HUES6 (cell line): ENCODE measurements at regions not wholly inside any gene's neighbourhood (a gene's known extent, or its start where the extent isn't known, plus 50 kb on each side); places are given as distances from the start of the nearest gene placed in this dataset.
"Not testable (repeated sequence)": the region's sequence is repeated elsewhere in the genome, so short reads cannot be mapped to it uniquely, and the experiment has no call there.

Experiments
- H3K27ac ChIP-seq: 2 replicates; pipeline ENCODE4 v1.7.0; 2013; ENCODE audit warnings: low read depth, mild to moderate bottlenecking, low read length, inconsistent platforms
- H3K27me3 ChIP-seq: 2 replicates; pipeline ENCODE4 v1.6.1; 2013; ENCODE audit warnings: low read length; ENCODE audit not compliant: control insufficient read depth, insufficient read depth
- H3K36me3 ChIP-seq: 2 replicates; pipeline ENCODE4 v1.6.1; 2013; ENCODE audit warnings: low read length; ENCODE audit not compliant: control insufficient read depth, insufficient read depth
- H3K4me1 ChIP-seq: 2 replicates; pipeline ENCODE4 v1.6.1; 2013; ENCODE audit warnings: low read length; ENCODE audit not compliant: control insufficient read depth, insufficient read depth
- H3K4me3 ChIP-seq: 2 replicates; pipeline ENCODE4 v1.5.1; 2013; ENCODE audit warnings: low read depth, low read length
- H3K9ac ChIP-seq: one replicate; pipeline ENCODE4 v1.6.1; 2013; ENCODE audit warnings: mild to moderate bottlenecking, low read length
- H3K9me3 ChIP-seq: 2 replicates; pipeline ENCODE4 v1.6.1; 2013; ENCODE audit warnings: low read depth, low read length; ENCODE audit not compliant: control insufficient read depth, insufficient read depth

DNA sequence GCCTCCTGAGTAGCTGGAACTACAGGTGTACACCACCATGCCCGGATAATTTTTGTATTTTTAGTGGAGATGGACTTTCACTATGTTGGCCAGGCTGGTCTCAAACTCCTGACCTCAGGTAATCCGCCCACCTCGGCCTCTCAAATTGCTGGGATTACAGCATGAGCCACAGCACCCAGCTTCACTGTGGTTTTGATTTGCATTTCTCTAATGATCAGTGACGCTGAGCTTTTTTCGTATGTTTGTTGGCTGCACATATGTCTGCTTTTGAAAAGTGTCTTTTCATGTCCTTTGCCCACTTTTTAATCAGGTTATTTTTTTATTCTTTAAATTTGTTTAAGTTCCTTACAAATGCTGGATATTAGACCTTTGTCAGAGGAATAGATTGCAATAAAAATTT, 696.0 kb downstream of the ZBBX start:
- H3K9ac ChIP-seq, H3K36me3 ChIP-seq, H3K27ac ChIP-seq, H3K9me3 ChIP-seq, H3K4me3 ChIP-seq, H3K27me3 ChIP-seq, H3K4me1 ChIP-seq: not testable (repeated sequence)

DNA sequence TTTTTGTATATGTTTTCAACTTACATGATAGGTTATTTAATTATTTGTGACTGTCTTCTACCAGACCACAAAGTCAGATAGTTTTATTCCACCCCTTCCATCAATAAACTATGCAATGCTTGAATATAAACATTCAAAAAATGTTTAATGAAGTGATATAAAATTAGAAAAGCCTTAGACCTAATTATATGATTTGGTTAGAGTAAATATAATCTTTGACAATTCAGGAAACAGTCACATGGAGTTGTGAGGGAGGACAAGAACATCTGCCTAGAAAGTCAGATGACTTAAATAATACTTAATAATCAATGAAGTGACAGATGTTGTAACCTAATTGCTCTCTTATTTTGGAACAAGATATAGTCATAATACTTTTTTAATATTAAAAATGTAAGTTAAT, 710.3 kb downstream of the ZBBX start:
- Histone ChIP-seq H3K9ac (no peak overlapping the region), H3K27me3 (no peaks in the 10 kb centered on the region), H3K36me3 (no peaks in the 10 kb centered on the region), H3K4me3 (no peak overlapping the region), H3K9me3 (no peaks in the 10 kb centered on the region), H3K27ac (no peak overlapping the region), H3K4me1 (no peaks in the 10 kb centered on the region)

DNA sequence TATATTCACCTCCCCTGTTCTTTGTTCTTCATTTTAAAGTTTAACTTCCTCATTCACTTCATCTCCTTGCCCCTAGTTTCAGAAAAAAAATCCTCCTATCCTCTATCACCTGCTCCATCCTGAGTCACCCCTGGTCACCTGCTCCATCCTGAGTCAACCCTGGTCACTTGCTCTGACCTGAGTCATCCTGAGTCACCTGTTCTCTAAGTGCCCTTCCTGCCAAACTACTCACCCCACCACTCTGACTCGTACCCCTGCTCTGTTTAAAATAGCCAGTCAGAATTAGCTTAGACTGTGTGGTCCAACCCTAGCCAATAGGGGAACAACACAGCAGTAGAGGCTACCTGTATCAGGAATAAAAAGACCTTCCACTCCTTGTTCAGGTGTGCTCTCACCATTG, 716.9 kb downstream of the ZBBX start:
- no peaks in the 10 kb centered on the region for H3K27me3 ChIP-seq
- no peaks in the 10 kb centered on the region for H3K36me3 ChIP-seq
- H3K27ac ChIP-seq = no peak overlapping the region
- no peak overlapping the region for H3K9ac ChIP-seq
- H3K4me1 ChIP-seq = no peaks in the 10 kb centered on the region
- H3K4me3 ChIP-seq = no peak overlapping the region
- 0 out of 2 replicates have a peak, but pooled peaks cover 2% of the 10 kb centered on the region for H3K9me3 ChIP-seq

DNA sequence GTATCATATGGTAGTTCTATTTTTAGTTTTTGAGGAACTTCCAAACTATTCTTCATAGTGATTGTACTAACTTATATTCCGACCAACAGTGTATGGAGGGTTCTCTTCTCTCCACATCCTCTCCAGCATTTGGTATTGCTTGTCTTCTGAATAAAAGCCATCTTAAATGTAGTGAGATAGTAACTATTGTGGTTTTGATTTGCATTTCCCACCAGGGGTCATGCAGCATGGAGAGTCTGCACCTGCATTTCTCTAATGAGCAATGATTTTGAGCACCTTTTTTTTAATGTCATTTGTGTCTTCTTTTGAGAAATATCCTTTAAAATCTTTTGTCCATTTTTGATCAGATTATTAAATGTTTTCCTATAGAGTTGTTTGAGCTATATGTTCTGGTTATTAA, 718.5 kb downstream of the ZBBX start:
- H3K4me1 ChIP-seq = no peaks in the 10 kb centered on the region
- H3K27me3 ChIP-seq = no peaks in the 10 kb centered on the region
- H3K4me3 ChIP-seq = no peak overlapping the region
- no peaks in the 10 kb centered on the region for H3K36me3 ChIP-seq
- H3K27ac ChIP-seq = no peak overlapping the region
- H3K9me3 ChIP-seq = 0 out of 2 replicates have a peak, but pooled peaks cover 2% of the 10 kb centered on the region
- no peak overlapping the region for H3K9ac ChIP-seq

DNA sequence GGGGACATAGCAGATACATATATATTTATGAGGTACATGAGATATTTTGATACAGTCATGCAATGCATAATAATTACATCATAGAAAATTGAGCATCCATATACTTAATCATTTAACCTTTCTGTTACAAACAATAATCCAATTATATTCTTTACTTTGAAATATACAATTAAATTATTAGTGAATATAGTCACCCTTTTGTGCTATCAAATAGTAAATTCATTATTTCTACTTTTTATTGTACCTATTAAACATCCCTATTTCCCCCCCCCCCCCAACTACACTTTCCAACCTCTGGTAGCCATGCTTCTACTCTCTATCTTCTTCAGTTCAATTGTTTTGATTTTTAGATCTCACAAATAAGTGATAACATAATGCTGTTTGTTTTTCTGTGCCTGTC, 719.1 kb downstream of the ZBBX start:
- no peaks in the 10 kb centered on the region for H3K36me3 ChIP-seq
- no peaks in the 10 kb centered on the region for H3K4me1 ChIP-seq
- no peak overlapping the region for H3K27ac ChIP-seq
- H3K27me3 ChIP-seq = no peaks in the 10 kb centered on the region
- 0 out of 2 replicates have a peak, but pooled peaks cover 2% of the 10 kb centered on the region for H3K9me3 ChIP-seq
- no peak overlapping the region for H3K4me3 ChIP-seq
- no peak overlapping the region for H3K9ac ChIP-seq

DNA sequence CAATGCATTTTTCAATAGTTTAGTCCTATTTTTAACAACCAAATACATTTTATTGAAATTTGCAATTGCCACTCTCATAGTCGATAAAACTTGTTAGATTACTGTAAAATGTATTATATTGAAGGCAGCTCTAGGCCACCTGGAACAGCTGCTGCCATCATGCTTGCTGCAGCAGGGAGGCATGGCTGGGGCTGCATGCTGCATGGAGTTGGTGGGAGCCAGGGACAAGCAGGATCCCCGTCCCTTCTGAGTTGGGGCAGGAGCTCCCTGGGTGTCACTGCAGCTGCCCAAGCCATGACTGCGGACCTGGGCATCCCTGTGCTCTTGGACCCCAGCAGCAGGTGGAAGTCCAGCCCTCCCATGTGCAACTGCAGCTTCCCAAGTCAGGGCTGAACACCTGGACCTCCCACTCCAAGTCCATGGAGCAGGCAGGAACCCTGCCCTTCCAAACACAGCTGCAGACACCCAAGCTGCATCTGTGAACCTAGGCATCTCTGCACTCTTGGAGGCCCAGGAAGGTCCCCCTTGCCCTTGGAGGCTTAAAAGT, 742.0 kb downstream of the ZBBX start:
- no peak overlapping the region for H3K9ac ChIP-seq
- H3K36me3 ChIP-seq = no peaks in the 10 kb centered on the region
- no peaks in the 10 kb centered on the region for H3K4me1 ChIP-seq
- H3K27ac ChIP-seq = no peak overlapping the region
- H3K4me3 ChIP-seq = no peak overlapping the region
- H3K9me3 ChIP-seq = no peaks in the 10 kb centered on the region
- no peaks in the 10 kb centered on the region for H3K27me3 ChIP-seq

DNA sequence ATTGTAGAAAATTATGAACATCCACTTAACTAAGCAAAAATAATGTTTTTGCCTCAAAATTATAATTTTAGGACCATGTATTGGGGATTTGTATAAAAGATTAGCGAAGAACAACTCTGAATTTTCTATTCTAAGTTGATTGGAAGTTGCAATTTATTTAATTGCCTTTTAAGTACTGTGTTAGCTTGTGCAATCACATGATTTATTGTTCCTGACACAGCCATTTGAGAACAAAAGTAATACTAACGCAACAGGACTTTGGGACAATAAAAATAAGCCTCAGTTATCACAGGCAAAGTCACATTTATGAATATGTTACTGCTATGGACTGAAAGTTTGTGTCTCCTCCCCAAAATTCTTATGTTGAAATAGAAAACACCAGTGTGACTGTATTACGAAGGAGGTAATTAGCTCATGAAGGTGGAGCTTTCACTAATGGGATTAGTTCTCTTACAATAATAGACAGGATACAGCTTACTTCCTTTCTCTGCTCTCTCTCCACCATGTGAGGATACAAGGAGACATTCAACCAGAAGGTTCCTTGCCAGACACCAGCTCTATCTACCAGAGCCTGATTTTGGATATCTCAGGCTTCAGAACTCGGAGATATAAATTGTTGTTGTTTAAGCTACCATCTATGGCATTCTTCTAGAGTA, 745.9 kb downstream of the ZBBX start:
- H3K4me3 ChIP-seq = no peak overlapping the region

DNA sequence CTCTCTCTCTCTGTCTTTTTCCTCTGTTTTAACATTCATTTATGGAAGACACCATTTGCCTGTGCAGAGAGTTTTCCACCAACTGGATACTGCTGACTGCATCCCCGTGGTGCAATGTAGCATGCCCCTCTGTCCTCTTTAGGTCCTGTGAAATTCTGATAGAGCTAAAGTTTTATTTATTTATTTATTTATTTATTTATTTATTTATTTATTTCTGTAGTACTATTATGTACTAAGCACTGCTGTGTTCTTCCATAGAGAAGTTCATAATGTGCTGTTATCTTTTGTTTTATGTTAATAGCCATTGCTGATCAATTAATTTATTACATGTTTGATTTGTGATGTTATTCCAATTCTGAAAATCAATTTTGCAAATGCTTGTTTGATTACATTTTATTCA, 749.9 kb downstream of the ZBBX start:
- no peaks in the 10 kb centered on the region for H3K9me3 ChIP-seq
- no peaks in the 10 kb centered on the region for H3K36me3 ChIP-seq
- no peak overlapping the region for H3K27ac ChIP-seq
- H3K4me3 ChIP-seq = no peak overlapping the region
- H3K4me1 ChIP-seq = no peaks in the 10 kb centered on the region
- H3K27me3 ChIP-seq = no peaks in the 10 kb centered on the region
- H3K9ac ChIP-seq = no peak overlapping the region

More for the DNA sequence above, 745.9 kb downstream of the ZBBX start:
- H3K36me3 ChIP-seq = no peaks in the 10 kb centered on the region
- no peak overlapping the region for H3K9ac ChIP-seq
- no peaks in the 10 kb centered on the region for H3K27me3 ChIP-seq
- no peaks in the 10 kb centered on the region for H3K9me3 ChIP-seq
- H3K4me1 ChIP-seq = no peaks in the 10 kb centered on the region
- no peak overlapping the region for H3K27ac ChIP-seq

DNA sequence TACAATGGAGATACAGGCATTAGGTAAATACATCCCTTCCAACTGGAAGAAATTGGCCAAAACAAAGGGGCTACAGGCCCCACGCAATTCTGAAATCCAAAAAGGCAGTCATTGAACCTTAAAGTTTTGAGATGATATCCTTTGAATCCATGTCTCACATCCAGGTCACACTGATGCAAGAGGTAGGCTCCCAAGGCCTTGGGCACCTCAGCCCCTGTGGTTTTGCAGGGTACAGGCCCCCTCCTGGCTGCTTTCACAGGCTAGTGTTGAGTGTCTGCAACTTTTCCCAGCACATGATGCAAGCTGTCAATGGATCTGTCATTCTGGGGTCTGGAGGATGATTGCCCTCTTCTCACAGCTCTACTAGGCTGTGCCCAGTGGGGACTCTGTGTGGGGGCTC, 766.7 kb downstream of the ZBBX start:
- Histone ChIP-seq H3K4me3 (no peak overlapping the region), H3K27me3 (no peaks in the 10 kb centered on the region), H3K4me1 (no peaks in the 10 kb centered on the region; the same call in 1 of the 2 replicates), H3K36me3 (no peaks in the 10 kb centered on the region), H3K9me3 (peaks cover 9% of the 10 kb centered on the region), H3K27ac (no peak overlapping the region), H3K9ac (no peak overlapping the region)

DNA sequence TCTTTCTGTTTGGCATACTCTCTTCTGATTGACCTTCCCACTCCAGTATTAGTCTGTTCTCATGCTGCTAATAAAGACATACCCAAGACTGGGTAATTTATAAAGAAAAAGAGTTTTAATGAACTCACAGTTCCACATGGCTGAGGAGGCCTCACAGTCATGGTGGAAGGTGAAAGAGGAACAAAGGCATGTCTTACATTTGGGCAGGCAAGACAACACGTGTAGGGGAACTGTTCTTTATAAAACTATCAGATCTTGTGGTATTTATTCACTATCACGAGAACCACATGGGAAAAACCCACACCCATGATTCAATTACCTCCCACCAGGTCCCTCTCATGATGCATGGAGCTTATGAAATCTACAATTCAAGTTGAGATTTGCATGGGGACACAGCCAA, 767.3 kb downstream of the ZBBX start:
- H3K9ac ChIP-seq, H3K36me3 ChIP-seq, H3K4me1 ChIP-seq, H3K9me3 ChIP-seq, H3K27me3 ChIP-seq, H3K27ac ChIP-seq, H3K4me3 ChIP-seq: not testable (repeated sequence)

DNA sequence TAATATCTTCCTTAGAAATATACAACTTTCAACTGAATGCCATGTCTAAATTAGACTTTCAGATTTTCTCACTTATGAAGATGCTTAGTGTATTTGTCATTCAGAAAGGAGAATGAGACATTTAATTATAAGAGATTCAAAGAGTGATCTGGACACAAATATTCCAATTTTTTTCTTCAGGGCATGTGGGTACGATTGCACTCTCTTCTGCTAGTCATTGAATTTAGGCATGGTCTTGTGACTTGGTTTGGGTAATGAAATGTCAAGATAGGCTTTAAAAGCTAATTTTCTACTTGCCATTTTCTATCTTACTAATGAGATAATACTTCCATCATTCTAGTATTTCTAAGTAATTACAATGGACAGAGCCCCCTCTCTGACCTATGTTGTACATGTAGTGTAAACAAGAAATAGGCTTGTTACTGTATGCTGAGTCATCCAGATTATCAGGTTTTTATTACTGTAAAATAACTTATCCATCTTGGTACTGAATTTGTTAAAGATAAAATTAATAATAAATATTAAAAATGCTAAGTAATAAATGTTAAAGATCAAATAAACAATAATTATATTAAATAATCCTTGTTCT, 770.8 kb upstream of the BCHE start:
- Histone ChIP-seq H3K4me1 (no peaks in the 10 kb centered on the region; the same call in 1 of the 2 replicates), H3K27ac (no peak overlapping the region), H3K36me3 (no peaks in the 10 kb centered on the region), H3K27me3 (no peaks in the 10 kb centered on the region), H3K9ac (no peak overlapping the region), H3K9me3 (no peaks in the 10 kb centered on the region), H3K4me3 (no peak overlapping the region)
